ENCODE measurements at regions not wholly inside any gene's neighbourhood (a gene's known extent, or its start where the extent isn't known, plus 50 kb on each side); places are given as distances from the start of the nearest gene placed in this dataset.

DNA sequence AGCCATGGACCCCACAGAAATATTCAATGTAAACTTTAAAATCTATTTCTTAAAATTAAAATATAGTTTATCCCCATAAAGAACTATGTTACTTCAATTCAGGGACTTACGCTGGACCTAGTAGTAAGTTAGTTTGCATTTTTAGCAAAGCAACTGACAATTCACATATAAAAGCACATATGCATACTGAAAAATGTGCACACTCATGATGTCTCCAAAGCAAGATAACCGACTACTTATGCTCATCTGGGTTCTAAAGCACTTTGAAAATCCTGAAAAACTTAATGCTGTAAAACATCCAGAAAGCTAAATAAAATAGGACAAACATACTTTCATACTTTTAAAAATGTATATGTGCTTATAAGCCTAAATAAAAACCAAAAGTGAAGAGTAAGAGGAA is 264.4 kb upstream of the GAS1 start:
- H3K56ac ChIP-seq (replicated peaks; ENCODE audit: insufficient read length, low read depth, low read length), result no peak overlapping the region
- H2BK15ac ChIP-seq (ENCODE audit: low read length), result no peak overlapping the region
- H3K23me2 ChIP-seq (ENCODE audit: low read depth, low read length), result no peaks in the 10 kb centered on the region
- H3K9me3 ChIP-seq (ENCODE audit: insufficient read depth in 2 of 2, low read depth in 1 of 2, low read length in 1 of 2), result no peaks in the 10 kb centered on the region
- H3K79me1 ChIP-seq (ENCODE audit: low read depth, low read length), result no peaks in the 10 kb centered on the region
- no peak overlapping the region for H2BK5ac ChIP-seq (ENCODE audit: low read depth, low read length)
- H3K27me3 ChIP-seq (replicated peaks in 1 of 4; ENCODE audit: control insufficient read depth in 3 of 4, extremely low read depth in 1 of 4, insufficient read depth in 3 of 4, low read length in 3 of 4), result no peaks in the 10 kb centered on the region
- H4K91ac ChIP-seq (replicated peaks; ENCODE audit: insufficient read length, low read length), result no peak overlapping the region
- H2AK5ac ChIP-seq (ENCODE audit: low read depth, low read length), result no peak overlapping the region
- no peak overlapping the region for H3K4ac ChIP-seq (replicated peaks; ENCODE audit: insufficient read length, low read depth, low read length)
- ChIA-PET CTCF (ENCODE audit: partially characterized antibody) (no interaction called here), POLR2A (ENCODE audit: partially characterized antibody) (no interaction called here)
- H2BK120ac ChIP-seq (replicated peaks; ENCODE audit: low read depth, low read length), result no peak overlapping the region
- no peaks in the 10 kb centered on the region for H4K20me1 ChIP-seq (replicated peaks in 1 of 2; ENCODE audit: control insufficient read depth in 1 of 2, insufficient read depth in 2 of 2, low read length in 2 of 2)
- WGBS, 2 experiments (ENCODE audit: extremely low coverage in 1 of 2, insufficient coverage in 1 of 2, insufficient read length in 1 of 2, insufficient replicate concordance in 2 of 2, low coverage in 1 of 2, low lambda C conversion rate in 2 of 2, missing lambda C conversion rate in 1 of 2), result 83% methylated on average over 2 of the region's 2 CpGs; no CpG with 5 or more reads in 1 of the 2 experiments
- no peak for DNase-seq (ENCODE audit: low read depth in 1 of 2, low spot score in 2 of 2)
- no peak overlapping the region for H3K14ac ChIP-seq (ENCODE audit: insufficient read length)
- no peak for FAIRE-seq
- no peak overlapping the region for H2AFZ ChIP-seq (ENCODE audit: low read length)
- H4K5ac ChIP-seq (ENCODE audit: insufficient read length, low read depth, low read length), result no peak overlapping the region
- no peak overlapping the region for H3K9ac ChIP-seq (replicated peaks in 1 of 4; ENCODE audit: extremely low read depth in 1 of 4, low read depth in 3 of 4, low read length in 3 of 4)
- no peaks in the 10 kb centered on the region for H3K79me2 ChIP-seq (ENCODE audit: control insufficient read depth in 1 of 2, insufficient read depth in 2 of 2, low read length in 2 of 2)
- H3K4me2 ChIP-seq (ENCODE audit: insufficient read depth in 1 of 2, low read depth in 2 of 2, low read length in 2 of 2), result no peak overlapping the region
- no peaks in the 10 kb centered on the region for H3K36me3 ChIP-seq (ENCODE audit: control insufficient read depth in 2 of 4, insufficient read depth in 4 of 4, low read length in 3 of 4)
- no peak overlapping the region for H3K4me3 ChIP-seq (ENCODE audit: extremely low read depth in 1 of 4, insufficient read depth in 2 of 4, low read depth in 3 of 4, low read length in 4 of 4)
- no peak overlapping the region for H3K18ac ChIP-seq (ENCODE audit: extremely low read depth, low read length)
- H4K8ac ChIP-seq (ENCODE audit: extremely low read depth, insufficient read depth, low read length), result no peak overlapping the region
- no peak overlapping the region for H2BK20ac ChIP-seq (ENCODE audit: low read length)
- peaks cover 0 to 6% (median 0%) of the 10 kb centered on the region in 4 experiments; a peak in 3 of 7 replicates for H3K4me1 ChIP-seq (replicated peaks in 1 of 4; ENCODE audit: control insufficient read depth in 3 of 4, insufficient read depth in 4 of 4, low read length in 3 of 4)
- no peak overlapping the region for H3K27ac ChIP-seq (ENCODE audit: low read depth, low read length)
- H2BK12ac ChIP-seq (ENCODE audit: low read depth, low read length), result no peak overlapping the region
- H3K23ac ChIP-seq (ENCODE audit: insufficient read length), result no peak overlapping the region
- TF ChIP-seq, protein P1, sequence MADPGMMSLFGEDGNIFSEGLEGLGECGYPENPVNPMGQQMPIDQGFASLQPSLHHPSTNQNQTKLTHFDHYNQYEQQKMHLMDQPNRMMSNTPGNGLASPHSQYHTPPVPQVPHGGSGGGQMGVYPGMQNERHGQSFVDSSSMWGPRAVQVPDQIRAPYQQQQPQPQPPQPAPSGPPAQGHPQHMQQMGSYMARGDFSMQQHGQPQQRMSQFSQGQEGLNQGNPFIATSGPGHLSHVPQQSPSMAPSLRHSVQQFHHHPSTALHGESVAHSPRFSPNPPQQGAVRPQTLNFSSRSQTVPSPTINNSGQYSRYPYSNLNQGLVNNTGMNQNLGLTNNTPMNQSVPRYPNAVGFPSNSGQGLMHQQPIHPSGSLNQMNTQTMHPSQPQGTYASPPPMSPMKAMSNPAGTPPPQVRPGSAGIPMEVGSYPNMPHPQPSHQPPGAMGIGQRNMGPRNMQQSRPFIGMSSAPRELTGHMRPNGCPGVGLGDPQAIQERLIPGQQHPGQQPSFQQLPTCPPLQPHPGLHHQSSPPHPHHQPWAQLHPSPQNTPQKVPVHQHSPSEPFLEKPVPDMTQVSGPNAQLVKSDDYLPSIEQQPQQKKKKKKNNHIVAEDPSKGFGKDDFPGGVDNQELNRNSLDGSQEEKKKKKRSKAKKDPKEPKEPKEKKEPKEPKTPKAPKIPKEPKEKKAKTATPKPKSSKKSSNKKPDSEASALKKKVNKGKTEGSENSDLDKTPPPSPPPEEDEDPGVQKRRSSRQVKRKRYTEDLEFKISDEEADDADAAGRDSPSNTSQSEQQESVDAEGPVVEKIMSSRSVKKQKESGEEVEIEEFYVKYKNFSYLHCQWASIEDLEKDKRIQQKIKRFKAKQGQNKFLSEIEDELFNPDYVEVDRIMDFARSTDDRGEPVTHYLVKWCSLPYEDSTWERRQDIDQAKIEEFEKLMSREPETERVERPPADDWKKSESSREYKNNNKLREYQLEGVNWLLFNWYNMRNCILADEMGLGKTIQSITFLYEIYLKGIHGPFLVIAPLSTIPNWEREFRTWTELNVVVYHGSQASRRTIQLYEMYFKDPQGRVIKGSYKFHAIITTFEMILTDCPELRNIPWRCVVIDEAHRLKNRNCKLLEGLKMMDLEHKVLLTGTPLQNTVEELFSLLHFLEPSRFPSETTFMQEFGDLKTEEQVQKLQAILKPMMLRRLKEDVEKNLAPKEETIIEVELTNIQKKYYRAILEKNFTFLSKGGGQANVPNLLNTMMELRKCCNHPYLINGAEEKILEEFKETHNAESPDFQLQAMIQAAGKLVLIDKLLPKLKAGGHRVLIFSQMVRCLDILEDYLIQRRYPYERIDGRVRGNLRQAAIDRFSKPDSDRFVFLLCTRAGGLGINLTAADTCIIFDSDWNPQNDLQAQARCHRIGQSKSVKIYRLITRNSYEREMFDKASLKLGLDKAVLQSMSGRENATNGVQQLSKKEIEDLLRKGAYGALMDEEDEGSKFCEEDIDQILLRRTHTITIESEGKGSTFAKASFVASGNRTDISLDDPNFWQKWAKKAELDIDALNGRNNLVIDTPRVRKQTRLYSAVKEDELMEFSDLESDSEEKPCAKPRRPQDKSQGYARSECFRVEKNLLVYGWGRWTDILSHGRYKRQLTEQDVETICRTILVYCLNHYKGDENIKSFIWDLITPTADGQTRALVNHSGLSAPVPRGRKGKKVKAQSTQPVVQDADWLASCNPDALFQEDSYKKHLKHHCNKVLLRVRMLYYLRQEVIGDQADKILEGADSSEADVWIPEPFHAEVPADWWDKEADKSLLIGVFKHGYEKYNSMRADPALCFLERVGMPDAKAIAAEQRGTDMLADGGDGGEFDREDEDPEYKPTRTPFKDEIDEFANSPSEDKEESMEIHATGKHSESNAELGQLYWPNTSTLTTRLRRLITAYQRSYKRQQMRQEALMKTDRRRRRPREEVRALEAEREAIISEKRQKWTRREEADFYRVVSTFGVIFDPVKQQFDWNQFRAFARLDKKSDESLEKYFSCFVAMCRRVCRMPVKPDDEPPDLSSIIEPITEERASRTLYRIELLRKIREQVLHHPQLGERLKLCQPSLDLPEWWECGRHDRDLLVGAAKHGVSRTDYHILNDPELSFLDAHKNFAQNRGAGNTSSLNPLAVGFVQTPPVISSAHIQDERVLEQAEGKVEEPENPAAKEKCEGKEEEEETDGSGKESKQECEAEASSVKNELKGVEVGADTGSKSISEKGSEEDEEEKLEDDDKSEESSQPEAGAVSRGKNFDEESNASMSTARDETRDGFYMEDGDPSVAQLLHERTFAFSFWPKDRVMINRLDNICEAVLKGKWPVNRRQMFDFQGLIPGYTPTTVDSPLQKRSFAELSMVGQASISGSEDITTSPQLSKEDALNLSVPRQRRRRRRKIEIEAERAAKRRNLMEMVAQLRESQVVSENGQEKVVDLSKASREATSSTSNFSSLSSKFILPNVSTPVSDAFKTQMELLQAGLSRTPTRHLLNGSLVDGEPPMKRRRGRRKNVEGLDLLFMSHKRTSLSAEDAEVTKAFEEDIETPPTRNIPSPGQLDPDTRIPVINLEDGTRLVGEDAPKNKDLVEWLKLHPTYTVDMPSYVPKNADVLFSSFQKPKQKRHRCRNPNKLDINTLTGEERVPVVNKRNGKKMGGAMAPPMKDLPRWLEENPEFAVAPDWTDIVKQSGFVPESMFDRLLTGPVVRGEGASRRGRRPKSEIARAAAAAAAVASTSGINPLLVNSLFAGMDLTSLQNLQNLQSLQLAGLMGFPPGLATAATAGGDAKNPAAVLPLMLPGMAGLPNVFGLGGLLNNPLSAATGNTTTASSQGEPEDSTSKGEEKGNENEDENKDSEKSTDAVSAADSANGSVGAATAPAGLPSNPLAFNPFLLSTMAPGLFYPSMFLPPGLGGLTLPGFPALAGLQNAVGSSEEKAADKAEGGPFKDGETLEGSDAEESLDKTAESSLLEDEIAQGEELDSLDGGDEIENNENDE (IDR thresholded peaks at IDR 0.05; ENCODE audit: insufficient replicate concordance, low read length), result no peak
